Gastrocnemius medialis (tissue), 4 donors: ENCODE measurements at regions not wholly inside any gene's neighbourhood (a gene's known extent, or its start where the extent isn't known, plus 50 kb on each side); places are given as distances from the start of the nearest gene placed in this dataset.

Source experiments
- CTCF ChIP-seq, 5 experiments: fragments of 450-650 bp in 3 of 5; fragments of 200-600 bp in 2 of 5; sonication (generic) in 2 of 5; IDR thresholded peaks in 4 of 5; conservative IDR thresholded peaks in 1 of 5; 1 replicate in 4 of 5; 2 replicates in 1 of 5; pipeline ENCODE4 v1.5.1; 2016 to 2019; ENCODE audit warnings: antibody characterized with exemption in 5 of 5, mild to moderate bottlenecking in 3 of 5, moderate library complexity in 3 of 5
- POLR2A ChIP-seq, 2 donors: fragments of 450-650 bp; IDR thresholded peaks; one replicate each; pipeline ENCODE4 v1.6.1; 2017; ENCODE audit warnings: antibody characterized with exemption in 2 of 2, mild to moderate bottlenecking in 2 of 2, moderate library complexity in 2 of 2

- no peak for TF ChIP-seq CTCF (IDR thresholded peaks at IDR 0.05 in 4 of 5, conservative IDR thresholded peaks at IDR 0.05 in 1 of 5)
- no peak for TF ChIP-seq POLR2A (IDR thresholded peaks at IDR 0.05)
Observed at GRCh38 chr10:123564631-123565030, 101.5 kb upstream of the GPR26 start.
